ENCODE measurements at regions not wholly inside any gene's neighbourhood (a gene's known extent, or its start where the extent isn't known, plus 50 kb on each side); places are given as distances from the start of the nearest gene placed in this dataset.

DNA sequence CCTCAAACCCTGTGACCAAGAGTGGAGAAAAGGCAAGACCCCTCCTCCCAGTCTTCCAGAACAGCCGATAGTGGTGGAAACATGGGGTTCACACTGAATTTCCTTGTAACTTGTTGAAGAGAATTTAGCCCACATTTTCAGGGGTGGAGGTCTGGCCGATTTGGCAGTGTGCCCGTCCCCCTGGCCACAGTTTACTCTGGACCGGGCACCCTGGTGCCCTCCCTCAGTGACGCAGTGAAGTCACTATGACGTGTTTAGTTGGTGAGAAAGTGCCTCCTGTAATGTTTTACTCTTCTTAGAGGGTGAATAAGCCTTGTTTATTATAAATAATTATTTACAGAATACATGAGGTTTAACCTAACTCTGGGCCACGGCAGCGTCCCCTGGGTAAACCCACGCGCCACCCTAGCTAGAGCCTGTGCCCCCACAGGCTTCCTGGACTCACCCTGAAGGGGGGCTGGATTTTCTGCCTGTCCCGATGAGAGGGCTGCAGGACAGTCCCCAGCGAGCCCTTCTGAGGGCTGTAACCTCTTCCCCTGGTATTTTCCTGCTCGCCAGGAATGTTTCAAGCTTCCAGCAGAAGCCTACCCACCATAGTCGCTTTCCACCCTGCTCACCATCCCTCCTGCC lies 316.9 kb downstream of the SEC14L1 start:
- peaks cover 88% of the 10 kb centered on the region for H3K4me1 Mint-ChIP-seq
- no peak for TF ChIP-seq CTCF (IDR thresholded peaks at IDR 0.05)

GRCh38 chr17:77458202-77459017 lies 317.6 kb downstream of the SEC14L1 start:
- Mint-ChIP-seq H3K9me3 (no peaks in the 10 kb centered on the region), H3K27ac (peak overlapping the region; percentile 90), H3K4me1 (peaks cover 88% of the 10 kb centered on the region), H3K27me3 (ENCODE audit: low read depth, poor library complexity) (no peaks in the 10 kb centered on the region), H3K4me3 (no peak overlapping the region), H3K36me3 (ENCODE audit: low read depth) (peaks cover 5% of the 10 kb centered on the region)
- no peak for TF ChIP-seq CTCF (IDR thresholded peaks at IDR 0.05)
- no peak for DNase-seq

More for the DNA sequence above, 316.9 kb downstream of the SEC14L1 start:
- H3K27me3 Mint-ChIP-seq (ENCODE audit: low read depth, poor library complexity): no peaks in the 10 kb centered on the region
- no peak for DNase-seq
- no peak overlapping the region for H3K4me3 Mint-ChIP-seq
- no peaks in the 10 kb centered on the region for H3K9me3 Mint-ChIP-seq
- H3K36me3 Mint-ChIP-seq (ENCODE audit: low read depth): no peaks in the 10 kb centered on the region
- peak overlapping the region; percentile 85 for H3K27ac Mint-ChIP-seq

GRCh38 chr17:77459018-77459755 lies 318.4 kb downstream of the SEC14L1 start:
- H3K4me3 Mint-ChIP-seq: no peak overlapping the region
- peaks cover 5% of the 10 kb centered on the region for H3K36me3 Mint-ChIP-seq (ENCODE audit: low read depth)
- H3K27ac Mint-ChIP-seq: peak overlapping the region; percentile 94
- no peak for TF ChIP-seq CTCF (IDR thresholded peaks at IDR 0.05)
- H3K27me3 Mint-ChIP-seq (ENCODE audit: low read depth, poor library complexity): no peaks in the 10 kb centered on the region
- H3K4me1 Mint-ChIP-seq: peaks cover 80% of the 10 kb centered on the region
- H3K9me3 Mint-ChIP-seq: no peaks in the 10 kb centered on the region
- DNase-seq: no peak

GRCh38 chr17:77460514-77461046 lies 319.8 kb downstream of the SEC14L1 start:
- Mint-ChIP-seq H3K4me3 (peak overlapping the region; percentile 58), H3K27ac (peak overlapping the region; percentile 98), H3K36me3 (ENCODE audit: low read depth) (peaks cover 11% of the 10 kb centered on the region), H3K4me1 (peaks cover 76% of the 10 kb centered on the region), H3K27me3 (ENCODE audit: low read depth, poor library complexity) (no peaks in the 10 kb centered on the region), H3K9me3 (peaks cover 3% of the 10 kb centered on the region)
- TF ChIP-seq CTCF (IDR thresholded peaks at IDR 0.05): no peak
- no peak for DNase-seq

GRCh38 chr17:77461277-77462057 lies 320.7 kb downstream of the SEC14L1 start:
- H3K4me1 Mint-ChIP-seq: peaks cover 80% of the 10 kb centered on the region

More at GRCh38 chr17:77461277-77462057, 320.7 kb downstream of the SEC14L1 start:
- peaks cover 11% of the 10 kb centered on the region for H3K36me3 Mint-ChIP-seq (ENCODE audit: low read depth)
- H3K9me3 Mint-ChIP-seq: peaks cover 3% of the 10 kb centered on the region
- H3K27ac Mint-ChIP-seq: peak overlapping the region; percentile 98
- DNase-seq: no peak
- peak overlapping the region; percentile 12 for H3K4me3 Mint-ChIP-seq
- H3K27me3 Mint-ChIP-seq (ENCODE audit: low read depth, poor library complexity): no peaks in the 10 kb centered on the region
- no peak for TF ChIP-seq CTCF (IDR thresholded peaks at IDR 0.05)
